GM12865 (cell line): ENCODE measurements at regions not wholly inside any gene's neighbourhood (a gene's known extent, or its start where the extent isn't known, plus 50 kb on each side); places are given as distances from the start of the nearest gene placed in this dataset.

ENCODE experiments used
- DNase-seq: peaks from one replicate; pipeline ENCODE4 v3.0.0; 2010; ENCODE audit warnings: low read depth
- H3K4me3 ChIP-seq: 2 replicates; pipeline ENCODE4 v1.5.1; 2011; ENCODE audit warnings: mild to moderate bottlenecking, low read depth, low read length, control low read depth
- TF ChIP-seq, protein P1 (sequence below): IDR thresholded peaks from 2 replicates; pipeline ENCODE4 v1.5.1; 2011; ENCODE audit warnings: low read length, control low read depth, low read depth, inconsistent platforms; ENCODE audit not compliant: insufficient read depth; ENCODE audit errors: missing control alignments

DNA sequence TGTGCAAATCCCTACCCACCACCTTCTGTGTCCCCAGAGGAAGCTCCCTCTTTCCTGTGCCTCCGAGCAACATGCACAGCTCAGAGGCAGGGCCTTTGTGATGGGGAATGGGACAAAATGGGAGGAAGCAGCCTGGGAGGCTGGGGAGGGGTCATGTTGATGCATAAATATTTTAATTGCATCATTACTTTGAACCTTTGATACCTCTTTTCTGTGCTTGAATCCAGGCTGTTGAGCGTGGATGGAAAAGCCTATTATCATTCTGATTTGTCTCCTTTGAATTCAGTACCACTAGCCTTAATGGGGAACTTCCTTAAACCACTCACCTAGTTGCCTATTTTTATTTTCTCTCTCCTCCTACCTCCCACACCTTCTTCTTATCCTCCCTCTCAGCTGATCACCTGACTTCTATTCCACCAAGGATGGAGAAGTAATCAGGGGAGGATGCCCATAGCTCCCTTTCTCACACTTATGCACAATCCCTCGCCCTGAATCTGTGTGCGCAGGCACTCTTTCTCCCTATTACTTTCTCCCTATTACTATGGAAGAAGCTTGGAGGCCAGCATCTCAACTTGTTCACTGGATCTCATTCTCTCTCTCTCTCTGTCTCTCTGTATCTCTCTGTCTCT, 78.5 kb downstream of the SEC61G start:
- H3K4me3 ChIP-seq: no peak overlapping the region
- TF ChIP-seq, protein P1, sequence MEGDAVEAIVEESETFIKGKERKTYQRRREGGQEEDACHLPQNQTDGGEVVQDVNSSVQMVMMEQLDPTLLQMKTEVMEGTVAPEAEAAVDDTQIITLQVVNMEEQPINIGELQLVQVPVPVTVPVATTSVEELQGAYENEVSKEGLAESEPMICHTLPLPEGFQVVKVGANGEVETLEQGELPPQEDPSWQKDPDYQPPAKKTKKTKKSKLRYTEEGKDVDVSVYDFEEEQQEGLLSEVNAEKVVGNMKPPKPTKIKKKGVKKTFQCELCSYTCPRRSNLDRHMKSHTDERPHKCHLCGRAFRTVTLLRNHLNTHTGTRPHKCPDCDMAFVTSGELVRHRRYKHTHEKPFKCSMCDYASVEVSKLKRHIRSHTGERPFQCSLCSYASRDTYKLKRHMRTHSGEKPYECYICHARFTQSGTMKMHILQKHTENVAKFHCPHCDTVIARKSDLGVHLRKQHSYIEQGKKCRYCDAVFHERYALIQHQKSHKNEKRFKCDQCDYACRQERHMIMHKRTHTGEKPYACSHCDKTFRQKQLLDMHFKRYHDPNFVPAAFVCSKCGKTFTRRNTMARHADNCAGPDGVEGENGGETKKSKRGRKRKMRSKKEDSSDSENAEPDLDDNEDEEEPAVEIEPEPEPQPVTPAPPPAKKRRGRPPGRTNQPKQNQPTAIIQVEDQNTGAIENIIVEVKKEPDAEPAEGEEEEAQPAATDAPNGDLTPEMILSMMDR: no peak
- no peak for DNase-seq

DNA sequence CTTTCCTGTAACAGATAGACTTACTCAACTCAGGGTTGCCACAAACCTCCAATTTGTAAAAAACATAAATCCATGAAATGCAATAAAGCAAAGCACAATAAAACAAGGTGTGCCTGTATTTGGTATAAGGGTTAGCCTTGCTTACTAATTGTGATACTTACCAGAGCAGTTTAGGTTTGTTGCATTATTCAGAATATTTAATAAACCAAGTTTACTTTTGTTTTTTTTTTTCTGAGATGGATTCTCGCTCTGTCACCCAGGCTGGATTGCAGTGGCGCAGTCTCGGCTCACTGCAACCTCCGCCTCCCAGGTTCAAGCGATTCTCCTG, 79.6 kb downstream of the SEC61G start:
- TF ChIP-seq, protein P1: no peak
- no peak overlapping the region for H3K4me3 ChIP-seq
- no peak for DNase-seq

DNA sequence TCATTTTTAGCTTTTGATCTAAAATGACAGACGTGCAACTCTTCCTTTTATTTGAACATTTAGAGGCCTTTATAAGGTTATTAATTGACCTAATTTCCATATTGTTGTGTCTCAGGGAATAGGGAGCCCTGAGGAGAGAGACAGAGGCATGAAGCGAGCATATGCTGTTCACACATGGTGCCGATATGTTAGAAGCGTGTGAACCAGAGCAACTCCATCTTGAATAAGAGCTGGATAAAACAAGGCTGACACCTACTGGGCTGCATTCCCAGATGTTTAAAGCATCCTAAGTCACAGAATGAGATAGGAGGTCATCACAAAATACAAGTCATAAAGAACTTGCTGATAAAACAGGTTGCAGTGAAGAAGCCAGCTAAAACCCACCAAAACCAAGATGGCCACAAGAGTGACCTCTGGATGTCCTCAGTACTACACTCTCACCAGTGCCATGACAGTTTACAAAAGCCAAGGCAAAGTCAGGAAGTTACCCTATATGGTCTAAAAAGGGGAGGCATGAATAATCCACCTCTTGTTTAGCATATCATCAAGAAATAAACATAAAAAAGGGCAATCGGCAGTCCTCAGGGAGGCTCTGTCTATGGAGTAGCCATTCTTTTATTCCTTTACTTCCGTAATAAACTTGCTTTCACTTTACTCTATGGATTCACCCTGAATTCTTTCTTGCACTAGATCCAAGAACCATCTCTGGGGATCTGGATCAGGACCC, 80.1 kb downstream of the SEC61G start:
- TF ChIP-seq, protein P1: no peak
- H3K4me3 ChIP-seq: no peak overlapping the region
- no peak for DNase-seq

DNA sequence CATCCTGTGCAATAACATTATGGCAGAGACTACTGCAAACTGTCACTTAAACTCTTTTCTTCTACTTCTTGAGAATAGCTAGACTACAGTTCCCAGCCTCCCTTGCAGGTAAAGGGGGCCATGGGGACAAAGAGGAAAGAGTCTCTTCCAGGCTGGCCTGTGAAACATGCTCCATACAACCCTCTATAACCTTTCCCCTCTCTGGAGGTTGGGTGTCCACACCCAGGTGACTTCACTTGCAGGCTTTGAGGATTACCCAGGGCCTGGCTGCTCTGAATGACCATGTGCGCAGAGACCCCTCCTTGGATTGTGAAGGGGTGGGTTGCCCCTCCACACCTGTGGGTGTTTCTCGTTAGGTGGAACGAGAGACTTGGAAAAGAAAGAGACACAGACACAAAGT, 84.1 kb downstream of the SEC61G start:
- H3K4me3 ChIP-seq: no peak overlapping the region
- DNase-seq: no peak
- TF ChIP-seq, protein P1: no peak

DNA sequence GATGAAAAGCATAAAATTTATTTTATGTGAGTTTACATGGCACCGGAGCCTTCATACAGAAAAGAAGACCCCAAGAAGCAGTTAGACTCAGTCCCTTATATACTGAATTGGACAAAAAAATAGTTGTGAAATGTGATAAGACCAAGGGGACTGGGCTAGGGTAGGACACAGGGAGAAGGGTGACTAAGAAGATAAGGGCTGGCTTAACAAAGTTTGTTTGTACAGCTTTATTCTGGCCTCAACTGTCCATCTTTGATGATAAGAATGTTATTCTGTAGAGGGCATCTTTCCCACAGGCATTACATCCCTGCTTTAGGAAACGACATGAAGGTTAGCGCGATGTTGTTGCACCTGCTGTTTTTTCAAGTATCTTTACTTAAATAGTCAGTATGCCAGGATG, 86.5 kb downstream of the SEC61G start:
- no peak overlapping the region for H3K4me3 ChIP-seq
- TF ChIP-seq, protein P1: no peak
- no peak for DNase-seq

DNA sequence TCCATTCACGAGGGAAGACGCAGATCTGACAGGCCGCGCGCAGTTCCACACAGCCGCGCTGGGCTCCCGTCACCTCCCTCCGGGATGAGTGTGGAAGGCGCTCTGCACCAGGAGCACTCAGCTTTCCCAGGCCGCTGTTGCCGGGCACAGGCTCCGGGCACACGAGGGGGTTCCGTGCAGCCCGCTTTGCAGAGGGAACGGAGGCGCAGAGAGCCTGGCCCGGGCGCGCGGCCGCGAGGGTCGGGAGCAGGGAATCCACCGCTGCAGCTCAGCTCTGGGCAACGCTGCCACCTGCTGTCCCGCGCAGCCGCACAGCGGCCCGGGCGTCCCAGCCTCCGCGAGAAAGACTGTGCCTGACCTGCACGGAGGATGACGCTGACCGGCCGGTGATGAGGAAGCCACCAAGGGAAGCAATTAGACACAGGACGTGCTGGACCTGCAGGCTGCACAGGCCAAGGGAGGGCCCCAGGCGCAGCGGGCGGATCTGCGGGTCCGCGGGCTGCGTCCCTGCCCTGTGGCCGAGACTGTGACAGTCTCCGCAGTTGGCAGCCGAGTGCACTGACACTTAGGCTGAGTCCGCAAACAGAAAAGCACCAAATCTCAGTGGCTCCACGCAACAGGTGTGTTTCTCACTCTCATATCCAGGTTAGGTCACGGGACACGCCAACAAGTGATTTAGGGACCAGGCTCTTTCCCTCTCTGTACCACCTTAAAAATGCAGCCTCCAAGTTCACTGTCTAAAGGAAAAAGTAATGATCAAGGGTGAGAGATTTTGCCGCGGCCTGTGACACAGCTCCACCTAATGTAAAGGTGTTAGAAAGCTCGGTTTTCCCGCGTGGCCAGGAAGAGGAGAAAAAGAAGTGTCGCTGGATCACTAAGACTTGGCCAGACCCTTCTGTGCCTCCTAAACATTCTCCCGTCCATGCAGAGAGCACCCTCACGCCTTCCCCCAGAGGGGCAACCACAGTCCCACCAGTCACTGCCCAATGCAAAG, 94.5 kb downstream of the SEC61G start:
- DNase-seq: peak; percentile 32
- TF ChIP-seq, protein P1: peak; percentile 39
- peak overlapping the region; percentile 14; the same call in 1 of the 2 replicates for H3K4me3 ChIP-seq
